ENCODE measurements at regions not wholly inside any gene's neighbourhood (a gene's known extent, or its start where the extent isn't known, plus 50 kb on each side); places are given as distances from the start of the nearest gene placed in this dataset.

DNA sequence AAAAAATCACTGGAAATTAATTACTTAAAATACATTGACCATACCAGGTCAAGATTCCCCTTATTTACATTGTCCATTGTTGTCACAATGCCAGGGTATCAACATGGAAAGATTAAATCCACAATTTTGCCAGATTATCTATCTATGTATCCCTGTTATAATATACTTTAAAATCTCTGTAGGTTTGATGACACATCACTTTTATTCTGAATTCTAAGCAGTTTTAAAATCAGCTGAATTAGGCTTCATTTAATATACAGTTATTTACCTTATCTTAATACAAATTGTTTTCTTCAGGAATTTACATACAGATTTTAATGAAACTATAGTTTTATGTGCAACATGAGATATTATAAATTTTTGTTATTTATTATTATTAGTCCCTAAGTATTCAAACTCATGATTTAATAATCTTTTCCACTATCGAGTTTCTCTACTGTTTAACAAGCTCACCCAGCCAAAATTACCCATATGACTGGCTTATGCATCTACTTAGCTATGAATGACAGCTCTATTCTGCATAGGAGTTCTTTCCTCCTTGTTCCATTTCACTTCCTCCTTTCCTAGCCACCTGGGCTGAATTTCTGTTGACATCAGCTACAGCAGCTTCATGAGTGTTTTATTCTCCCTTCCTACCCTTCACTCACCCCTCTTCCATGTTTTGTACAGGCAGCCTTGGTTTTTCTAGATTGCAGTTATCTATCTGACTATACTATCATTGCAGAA lies 654.2 kb upstream of the MAP3K7 start:
- TF ChIP-seq, protein P1, sequence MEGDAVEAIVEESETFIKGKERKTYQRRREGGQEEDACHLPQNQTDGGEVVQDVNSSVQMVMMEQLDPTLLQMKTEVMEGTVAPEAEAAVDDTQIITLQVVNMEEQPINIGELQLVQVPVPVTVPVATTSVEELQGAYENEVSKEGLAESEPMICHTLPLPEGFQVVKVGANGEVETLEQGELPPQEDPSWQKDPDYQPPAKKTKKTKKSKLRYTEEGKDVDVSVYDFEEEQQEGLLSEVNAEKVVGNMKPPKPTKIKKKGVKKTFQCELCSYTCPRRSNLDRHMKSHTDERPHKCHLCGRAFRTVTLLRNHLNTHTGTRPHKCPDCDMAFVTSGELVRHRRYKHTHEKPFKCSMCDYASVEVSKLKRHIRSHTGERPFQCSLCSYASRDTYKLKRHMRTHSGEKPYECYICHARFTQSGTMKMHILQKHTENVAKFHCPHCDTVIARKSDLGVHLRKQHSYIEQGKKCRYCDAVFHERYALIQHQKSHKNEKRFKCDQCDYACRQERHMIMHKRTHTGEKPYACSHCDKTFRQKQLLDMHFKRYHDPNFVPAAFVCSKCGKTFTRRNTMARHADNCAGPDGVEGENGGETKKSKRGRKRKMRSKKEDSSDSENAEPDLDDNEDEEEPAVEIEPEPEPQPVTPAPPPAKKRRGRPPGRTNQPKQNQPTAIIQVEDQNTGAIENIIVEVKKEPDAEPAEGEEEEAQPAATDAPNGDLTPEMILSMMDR (conservative IDR thresholded peaks at IDR 0.05; ENCODE audit: low read depth, low read length): no peak
- TF ChIP-seq EZH2 (IDR thresholded peaks at IDR 0.05; ENCODE audit: low read length, unreplicated experiment): no peak
- no peak for TF ChIP-seq EZH2phosphoT487 (IDR thresholded peaks at IDR 0.05; ENCODE audit: borderline replicate concordance, low read length)

All from PC-3 (cell line).